H1 (cell line): ENCODE measurements at regions not wholly inside any gene's neighbourhood (a gene's known extent, or its start where the extent isn't known, plus 50 kb on each side); places are given as distances from the start of the nearest gene placed in this dataset.

Experiments used
- JUND ChIP-seq: IDR thresholded peaks from 2 replicates; pipeline ENCODE4 v1.6.1; 2011; ENCODE audit warnings: mild to moderate bottlenecking, improper control_type of control experiment, low read length
- RNF2 ChIP-seq: fragments of 200-900, 300-1000 bp; sonication (generic); IDR thresholded peaks from 2 replicates; pipeline ENCODE4 v1.7.1; 2016; ENCODE audit warnings: borderline replicate concordance, low read depth, mild to moderate bottlenecking, antibody characterized with exemption, low read length; ENCODE audit not compliant: poor library complexity, severe bottlenecking; ENCODE audit errors: missing control alignments
- SIN3A ChIP-seq, 2 experiments: IDR thresholded peaks in 1 of 2; conservative IDR thresholded peaks in 1 of 2; 2 replicates each; pipeline ENCODE4 v1.6.1; 2011 to 2012; ENCODE audit warnings: low read length in 2 of 2, improper control_type of control experiment in 1 of 2, low read depth in 1 of 2, mild to moderate bottlenecking in 1 of 2
- SP2 ChIP-seq: IDR thresholded peaks from 2 replicates; pipeline ENCODE4 v1.6.1; 2012; ENCODE audit warnings: mild to moderate bottlenecking, low read length, inconsistent platforms
- TF ChIP-seq, protein P1 (sequence below): fragments of 300-600 bp; sonication (generic); IDR thresholded peaks from 2 replicates; pipeline ENCODE4 v1.7.1; 2012; ENCODE audit warnings: low read length, moderate library complexity, mild to moderate bottlenecking, inconsistent platforms; ENCODE audit not compliant: insufficient replicate concordance

GRCh38 chr14:25677111-25677510 is 627.2 kb upstream of the STXBP6 start (continued):
- TF ChIP-seq, protein P1, sequence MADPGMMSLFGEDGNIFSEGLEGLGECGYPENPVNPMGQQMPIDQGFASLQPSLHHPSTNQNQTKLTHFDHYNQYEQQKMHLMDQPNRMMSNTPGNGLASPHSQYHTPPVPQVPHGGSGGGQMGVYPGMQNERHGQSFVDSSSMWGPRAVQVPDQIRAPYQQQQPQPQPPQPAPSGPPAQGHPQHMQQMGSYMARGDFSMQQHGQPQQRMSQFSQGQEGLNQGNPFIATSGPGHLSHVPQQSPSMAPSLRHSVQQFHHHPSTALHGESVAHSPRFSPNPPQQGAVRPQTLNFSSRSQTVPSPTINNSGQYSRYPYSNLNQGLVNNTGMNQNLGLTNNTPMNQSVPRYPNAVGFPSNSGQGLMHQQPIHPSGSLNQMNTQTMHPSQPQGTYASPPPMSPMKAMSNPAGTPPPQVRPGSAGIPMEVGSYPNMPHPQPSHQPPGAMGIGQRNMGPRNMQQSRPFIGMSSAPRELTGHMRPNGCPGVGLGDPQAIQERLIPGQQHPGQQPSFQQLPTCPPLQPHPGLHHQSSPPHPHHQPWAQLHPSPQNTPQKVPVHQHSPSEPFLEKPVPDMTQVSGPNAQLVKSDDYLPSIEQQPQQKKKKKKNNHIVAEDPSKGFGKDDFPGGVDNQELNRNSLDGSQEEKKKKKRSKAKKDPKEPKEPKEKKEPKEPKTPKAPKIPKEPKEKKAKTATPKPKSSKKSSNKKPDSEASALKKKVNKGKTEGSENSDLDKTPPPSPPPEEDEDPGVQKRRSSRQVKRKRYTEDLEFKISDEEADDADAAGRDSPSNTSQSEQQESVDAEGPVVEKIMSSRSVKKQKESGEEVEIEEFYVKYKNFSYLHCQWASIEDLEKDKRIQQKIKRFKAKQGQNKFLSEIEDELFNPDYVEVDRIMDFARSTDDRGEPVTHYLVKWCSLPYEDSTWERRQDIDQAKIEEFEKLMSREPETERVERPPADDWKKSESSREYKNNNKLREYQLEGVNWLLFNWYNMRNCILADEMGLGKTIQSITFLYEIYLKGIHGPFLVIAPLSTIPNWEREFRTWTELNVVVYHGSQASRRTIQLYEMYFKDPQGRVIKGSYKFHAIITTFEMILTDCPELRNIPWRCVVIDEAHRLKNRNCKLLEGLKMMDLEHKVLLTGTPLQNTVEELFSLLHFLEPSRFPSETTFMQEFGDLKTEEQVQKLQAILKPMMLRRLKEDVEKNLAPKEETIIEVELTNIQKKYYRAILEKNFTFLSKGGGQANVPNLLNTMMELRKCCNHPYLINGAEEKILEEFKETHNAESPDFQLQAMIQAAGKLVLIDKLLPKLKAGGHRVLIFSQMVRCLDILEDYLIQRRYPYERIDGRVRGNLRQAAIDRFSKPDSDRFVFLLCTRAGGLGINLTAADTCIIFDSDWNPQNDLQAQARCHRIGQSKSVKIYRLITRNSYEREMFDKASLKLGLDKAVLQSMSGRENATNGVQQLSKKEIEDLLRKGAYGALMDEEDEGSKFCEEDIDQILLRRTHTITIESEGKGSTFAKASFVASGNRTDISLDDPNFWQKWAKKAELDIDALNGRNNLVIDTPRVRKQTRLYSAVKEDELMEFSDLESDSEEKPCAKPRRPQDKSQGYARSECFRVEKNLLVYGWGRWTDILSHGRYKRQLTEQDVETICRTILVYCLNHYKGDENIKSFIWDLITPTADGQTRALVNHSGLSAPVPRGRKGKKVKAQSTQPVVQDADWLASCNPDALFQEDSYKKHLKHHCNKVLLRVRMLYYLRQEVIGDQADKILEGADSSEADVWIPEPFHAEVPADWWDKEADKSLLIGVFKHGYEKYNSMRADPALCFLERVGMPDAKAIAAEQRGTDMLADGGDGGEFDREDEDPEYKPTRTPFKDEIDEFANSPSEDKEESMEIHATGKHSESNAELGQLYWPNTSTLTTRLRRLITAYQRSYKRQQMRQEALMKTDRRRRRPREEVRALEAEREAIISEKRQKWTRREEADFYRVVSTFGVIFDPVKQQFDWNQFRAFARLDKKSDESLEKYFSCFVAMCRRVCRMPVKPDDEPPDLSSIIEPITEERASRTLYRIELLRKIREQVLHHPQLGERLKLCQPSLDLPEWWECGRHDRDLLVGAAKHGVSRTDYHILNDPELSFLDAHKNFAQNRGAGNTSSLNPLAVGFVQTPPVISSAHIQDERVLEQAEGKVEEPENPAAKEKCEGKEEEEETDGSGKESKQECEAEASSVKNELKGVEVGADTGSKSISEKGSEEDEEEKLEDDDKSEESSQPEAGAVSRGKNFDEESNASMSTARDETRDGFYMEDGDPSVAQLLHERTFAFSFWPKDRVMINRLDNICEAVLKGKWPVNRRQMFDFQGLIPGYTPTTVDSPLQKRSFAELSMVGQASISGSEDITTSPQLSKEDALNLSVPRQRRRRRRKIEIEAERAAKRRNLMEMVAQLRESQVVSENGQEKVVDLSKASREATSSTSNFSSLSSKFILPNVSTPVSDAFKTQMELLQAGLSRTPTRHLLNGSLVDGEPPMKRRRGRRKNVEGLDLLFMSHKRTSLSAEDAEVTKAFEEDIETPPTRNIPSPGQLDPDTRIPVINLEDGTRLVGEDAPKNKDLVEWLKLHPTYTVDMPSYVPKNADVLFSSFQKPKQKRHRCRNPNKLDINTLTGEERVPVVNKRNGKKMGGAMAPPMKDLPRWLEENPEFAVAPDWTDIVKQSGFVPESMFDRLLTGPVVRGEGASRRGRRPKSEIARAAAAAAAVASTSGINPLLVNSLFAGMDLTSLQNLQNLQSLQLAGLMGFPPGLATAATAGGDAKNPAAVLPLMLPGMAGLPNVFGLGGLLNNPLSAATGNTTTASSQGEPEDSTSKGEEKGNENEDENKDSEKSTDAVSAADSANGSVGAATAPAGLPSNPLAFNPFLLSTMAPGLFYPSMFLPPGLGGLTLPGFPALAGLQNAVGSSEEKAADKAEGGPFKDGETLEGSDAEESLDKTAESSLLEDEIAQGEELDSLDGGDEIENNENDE, result no peak
- no peak for TF ChIP-seq SIN3A (conservative IDR thresholded peaks at IDR 0.05 in 1 of 2, IDR thresholded peaks at IDR 0.05 in 1 of 2; ENCODE audit: low read depth in 1 of 2, low read length in 2 of 2)
- no peak for TF ChIP-seq JUND
- TF ChIP-seq SP2, result no peak
- no peak for TF ChIP-seq RNF2
- TF ChIP-seq, all 59 proteins: peak for 0
